Stimulated activated naive CD8-positive, alpha-beta T cell treated with anti-CD3 and anti-CD28 coated beads, Interleukin-15, amount 100 ng/mL, for 72 hours (primary cell): ENCODE measurements at regions not wholly inside any gene's neighbourhood (a gene's known extent, or its start where the extent isn't known, plus 50 kb on each side); places are given as distances from the start of the nearest gene placed in this dataset.

Source experiments
- ATAC-seq: fragments of 150-1000 bp; cut with Tn5 transposase; 2 replicates; pipeline ENCODE4 v1.10.0; 2021; ENCODE audit warnings: mild to moderate bottlenecking, moderate library complexity
- DNase-seq, 2 donors: peaks; one replicate each; pipeline ENCODE4 v3.0.0; 2021 to 2022
- H3K27ac Mint-ChIP-seq, 2 donors: one replicate each; pipeline ENCODE4 v1.8.0; 2022; ENCODE audit warnings: mild to moderate bottlenecking in 2 of 2, mixed read lengths in 2 of 2, moderate library complexity in 2 of 2
- H3K27me3 Mint-ChIP-seq: one replicate; pipeline ENCODE4 v1.8.0; 2022; ENCODE audit warnings: mixed read lengths
- H3K4me1 Mint-ChIP-seq: one replicate; pipeline ENCODE4 v1.8.0; 2022; ENCODE audit warnings: mild to moderate bottlenecking, mixed read lengths
- H3K4me3 Mint-ChIP-seq, 2 donors: one replicate each; pipeline ENCODE4 v1.8.0; 2022; ENCODE audit warnings: mild to moderate bottlenecking in 2 of 2, mixed read lengths in 2 of 2, moderate library complexity in 1 of 2
- H3K9me3 Mint-ChIP-seq, 2 donors: one replicate each; pipeline ENCODE4 v1.8.0; 2022; ENCODE audit warnings: mixed read lengths in 2 of 2

DNA sequence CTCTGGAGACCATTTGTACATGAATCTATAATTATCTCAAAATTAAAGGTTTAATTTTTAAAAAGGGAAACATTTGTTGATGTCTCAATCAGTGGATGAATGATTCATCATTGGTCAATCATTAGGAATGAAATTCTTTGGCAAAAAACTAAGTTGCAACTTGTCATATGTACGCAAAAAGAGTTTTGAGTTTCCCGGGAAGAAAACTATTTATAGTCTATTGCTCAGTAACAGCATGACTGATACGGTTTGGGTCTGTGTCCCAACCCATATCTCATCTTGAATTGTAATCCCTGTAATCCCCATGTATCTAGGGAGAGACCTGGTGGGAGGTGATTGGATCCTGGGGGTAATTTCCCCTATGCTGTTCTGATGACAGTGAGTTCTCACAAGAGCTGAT is 765.8 kb upstream of the ROBO1 start:
- Mint-ChIP-seq H3K27me3 (no peaks in the 10 kb centered on the region), H3K27ac (no peak overlapping the region), H3K4me3 (no peak overlapping the region), H3K9me3 (peaks cover 4 to 8% of the 10 kb centered on the region in 2 donors), H3K4me1 (no peaks in the 10 kb centered on the region)
- no peak for DNase-seq
- no peak for ATAC-seq

DNA sequence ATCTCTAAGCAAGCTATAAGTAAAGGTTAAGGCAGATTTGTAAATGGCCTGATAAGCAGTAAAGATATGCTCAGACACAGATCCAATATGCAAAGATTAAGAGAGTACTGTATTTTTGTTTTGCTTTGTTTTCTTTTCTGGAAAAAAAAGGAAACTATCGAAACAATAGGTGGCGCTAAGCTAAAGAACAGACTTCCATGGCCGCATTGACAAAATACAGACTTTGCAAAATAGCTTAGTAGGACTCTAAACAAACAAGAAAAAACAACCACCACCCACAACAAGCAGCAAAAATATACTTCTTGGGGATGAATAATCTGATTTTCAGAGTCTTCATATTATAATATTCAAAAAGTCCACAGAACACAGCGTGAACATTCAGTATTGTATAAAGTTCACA is 758.4 kb upstream of the ROBO1 start:
- Mint-ChIP-seq H3K9me3 (peaks cover 4 to 15% of the 10 kb centered on the region in 2 donors), H3K4me1 (no peaks in the 10 kb centered on the region), H3K4me3 (no peak overlapping the region), H3K27ac (no peak overlapping the region), H3K27me3 (no peaks in the 10 kb centered on the region)
- no peak for ATAC-seq
- DNase-seq: no peak

DNA sequence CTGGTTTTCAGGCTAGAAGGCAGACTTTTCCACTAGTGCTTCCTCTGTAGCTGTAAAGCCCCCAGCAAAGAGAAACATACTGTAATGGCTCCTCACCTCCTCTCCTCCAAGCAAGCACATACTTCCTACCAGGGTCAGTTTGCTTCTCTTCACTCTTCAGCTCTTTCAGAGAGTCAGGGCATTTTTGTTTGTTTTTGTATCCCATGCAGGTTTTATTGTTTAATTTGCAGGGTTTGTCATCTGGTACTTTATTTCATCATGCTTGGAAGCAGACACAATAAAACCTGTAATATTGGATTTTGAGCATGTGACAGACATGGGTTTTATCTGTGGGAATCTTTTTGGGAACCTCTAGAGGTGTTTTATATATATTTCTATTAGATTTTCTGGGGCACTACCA is 753.3 kb upstream of the ROBO1 start:
- peaks cover 4 to 5% of the 10 kb centered on the region in 2 donors for H3K9me3 Mint-ChIP-seq
- H3K27me3 Mint-ChIP-seq: no peaks in the 10 kb centered on the region
- no peaks in the 10 kb centered on the region for H3K4me1 Mint-ChIP-seq
- ATAC-seq: no peak
- no peak for DNase-seq
- no peak overlapping the region for H3K27ac Mint-ChIP-seq
- H3K4me3 Mint-ChIP-seq: no peak overlapping the region

DNA sequence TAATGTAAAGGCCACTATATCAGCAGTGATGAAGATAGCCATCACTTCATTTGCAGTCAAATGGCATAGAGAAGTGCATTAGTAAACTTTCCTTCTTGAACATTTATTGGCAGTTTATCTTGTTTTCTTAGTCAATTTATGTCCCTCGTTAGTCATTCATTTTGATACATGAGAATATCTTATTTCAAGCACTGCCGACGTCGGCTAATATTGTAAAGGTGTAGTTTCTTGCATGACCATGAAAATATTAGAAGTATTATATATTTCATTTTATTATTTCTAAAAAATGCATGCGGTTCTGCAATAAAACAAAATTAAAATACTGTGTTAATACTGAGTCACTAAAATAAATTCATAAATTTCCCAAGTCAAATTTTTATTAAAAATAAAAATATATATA is 751.6 kb upstream of the ROBO1 start:
- Mint-ChIP-seq H3K27ac (no peak overlapping the region), H3K4me3 (no peak overlapping the region), H3K4me1 (no peaks in the 10 kb centered on the region), H3K27me3 (no peaks in the 10 kb centered on the region), H3K9me3 (peaks cover 5 to 9% of the 10 kb centered on the region in 2 donors)
- ATAC-seq (no peak), DNase-seq (no peak)

DNA sequence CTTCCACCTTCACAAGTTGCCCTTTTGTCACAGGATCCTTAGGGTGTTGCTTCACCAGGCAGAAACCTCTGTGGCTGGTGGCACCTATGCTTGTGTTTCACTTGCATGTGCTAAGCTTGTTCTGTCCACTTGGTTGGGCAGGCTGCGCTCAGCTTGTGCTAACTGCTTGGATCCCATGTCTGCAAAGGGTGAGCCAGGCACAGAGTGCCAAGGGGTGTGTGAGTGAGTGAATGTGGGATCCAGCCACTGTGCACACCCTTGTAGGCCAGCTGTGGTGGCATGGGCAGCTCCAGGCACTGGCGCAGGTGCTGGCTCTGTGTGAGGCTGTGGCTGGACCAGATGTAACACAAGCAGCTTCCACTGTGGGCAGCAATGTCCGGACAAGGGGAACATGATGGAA is 728.7 kb upstream of the ROBO1 start:
- Mint-ChIP-seq H3K4me1 (no peaks in the 10 kb centered on the region), H3K9me3 (peaks cover 7 to 9% of the 10 kb centered on the region in 2 donors), H3K4me3 (no peak overlapping the region), H3K27me3 (no peaks in the 10 kb centered on the region), H3K27ac (no peak overlapping the region)
- no peak for ATAC-seq
- DNase-seq: no peak

DNA sequence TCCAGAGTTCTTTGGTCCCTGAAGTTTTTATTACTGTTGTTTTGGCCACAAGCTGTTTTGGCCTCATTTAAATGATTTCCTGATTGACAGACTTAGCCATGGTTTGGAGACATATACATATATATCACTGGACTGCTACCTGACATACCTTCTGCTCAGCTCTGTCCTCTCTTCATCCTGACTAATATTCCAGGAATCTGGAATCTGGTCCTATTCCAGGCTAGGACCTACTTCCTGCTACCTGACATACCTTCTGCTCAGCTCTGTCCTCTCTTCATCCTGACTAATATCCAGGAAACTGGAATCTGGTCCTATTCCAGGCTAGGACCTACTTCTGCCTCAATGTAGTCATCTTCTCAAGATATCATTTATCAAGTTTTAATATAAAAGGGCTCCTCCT is 724.4 kb upstream of the ROBO1 start:
- DNase-seq: no peak
- Mint-ChIP-seq H3K9me3 (peaks cover 0 to 15% of the 10 kb centered on the region in 2 donors), H3K4me3 (no peak overlapping the region), H3K27ac (peak overlapping the region in 1 of 2 donors; percentile 52), H3K27me3 (no peaks in the 10 kb centered on the region), H3K4me1 (no peaks in the 10 kb centered on the region)
- ATAC-seq: no peak

DNA sequence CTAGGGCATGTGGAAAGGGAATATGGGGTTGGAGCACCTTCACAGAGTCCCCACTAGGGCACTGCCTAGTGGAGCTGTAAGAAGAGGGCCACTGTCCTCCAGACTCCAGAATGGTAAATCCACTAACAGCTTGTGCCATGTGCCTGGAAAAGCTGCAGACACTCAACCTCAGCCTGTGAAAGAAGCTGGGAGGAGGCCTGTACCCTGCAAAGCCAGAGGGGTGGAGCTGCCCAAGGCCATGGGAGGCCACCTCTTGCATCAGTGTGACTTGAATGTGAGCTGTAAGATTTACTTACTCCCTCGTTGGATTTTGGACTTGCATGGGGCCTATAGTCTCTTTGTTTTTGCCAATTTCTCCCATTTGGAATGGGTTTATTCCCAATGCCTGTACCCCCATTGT is 705.2 kb upstream of the ROBO1 start:
- Mint-ChIP-seq H3K27ac (no peak overlapping the region), H3K9me3 (peaks cover 0 to 8% of the 10 kb centered on the region in 2 donors), H3K4me3 (no peak overlapping the region), H3K27me3 (no peaks in the 10 kb centered on the region), H3K4me1 (no peaks in the 10 kb centered on the region)
- DNase-seq (no peak), ATAC-seq (no peak)

- peaks cover 0 to 10% of the 10 kb centered on the region in 2 donors for H3K9me3 Mint-ChIP-seq
- H3K27ac Mint-ChIP-seq: no peak overlapping the region
- ATAC-seq (no peak), DNase-seq (no peak)
- no peak overlapping the region for H3K4me3 Mint-ChIP-seq
- no peaks in the 10 kb centered on the region for H3K4me1 Mint-ChIP-seq
- H3K27me3 Mint-ChIP-seq: no peaks in the 10 kb centered on the region
These were observed 704.7 kb upstream of the ROBO1 start for GRCh38 chr3:80472459-80472858.

- Mint-ChIP-seq H3K27me3 (no peaks in the 10 kb centered on the region), H3K4me3 (no peak overlapping the region), H3K27ac (no peak overlapping the region), H3K9me3 (peaks cover 5 to 27% of the 10 kb centered on the region in 2 donors), H3K4me1 (no peaks in the 10 kb centered on the region)
- no peak for DNase-seq
- no peak for ATAC-seq
These were observed 702.6 kb upstream of the ROBO1 start for GRCh38 chr3:80470433-80470832.

- ATAC-seq (no peak), DNase-seq (no peak)
- no peaks in the 10 kb centered on the region for H3K4me1 Mint-ChIP-seq
- H3K4me3 Mint-ChIP-seq: no peak overlapping the region
- no peaks in the 10 kb centered on the region for H3K27me3 Mint-ChIP-seq
- H3K9me3 Mint-ChIP-seq: peaks cover 13 to 25% of the 10 kb centered on the region in 2 donors
- no peak overlapping the region for H3K27ac Mint-ChIP-seq
These were observed 697.9 kb upstream of the ROBO1 start for GRCh38 chr3:80465746-80466145.

DNA sequence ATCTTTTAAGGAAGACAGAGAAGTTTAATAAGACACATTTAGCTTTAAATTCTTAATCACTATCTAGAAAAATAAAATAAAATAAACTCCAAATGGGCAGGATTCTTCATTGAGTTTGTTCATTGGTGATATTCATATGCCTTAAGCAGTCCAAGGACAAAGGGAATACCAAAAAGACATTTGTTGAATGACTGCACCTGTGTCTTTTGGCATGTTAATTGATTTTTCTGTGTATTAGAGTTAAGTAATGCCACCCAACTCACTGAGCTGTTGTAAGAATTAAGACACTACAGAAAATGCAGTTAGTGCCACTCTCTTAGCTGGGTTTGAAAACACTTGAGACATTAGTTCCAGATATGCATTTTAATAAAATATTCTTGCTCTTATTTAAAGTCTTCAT is 683.6 kb upstream of the ROBO1 start:
- no peak for DNase-seq
- Mint-ChIP-seq H3K9me3 (no peaks in the 10 kb centered on the region), H3K27ac (no peak overlapping the region), H3K4me1 (no peaks in the 10 kb centered on the region), H3K4me3 (no peak overlapping the region), H3K27me3 (no peaks in the 10 kb centered on the region)
- ATAC-seq: no peak

GRCh38 chr3:80445641-80446040 is 677.8 kb upstream of the ROBO1 start:
- Mint-ChIP-seq H3K27ac (no peak overlapping the region), H3K4me1 (no peaks in the 10 kb centered on the region), H3K27me3 (no peaks in the 10 kb centered on the region), H3K4me3 (no peak overlapping the region), H3K9me3 (no peaks in the 10 kb centered on the region)
- ATAC-seq: no peak
- no peak for DNase-seq

DNA sequence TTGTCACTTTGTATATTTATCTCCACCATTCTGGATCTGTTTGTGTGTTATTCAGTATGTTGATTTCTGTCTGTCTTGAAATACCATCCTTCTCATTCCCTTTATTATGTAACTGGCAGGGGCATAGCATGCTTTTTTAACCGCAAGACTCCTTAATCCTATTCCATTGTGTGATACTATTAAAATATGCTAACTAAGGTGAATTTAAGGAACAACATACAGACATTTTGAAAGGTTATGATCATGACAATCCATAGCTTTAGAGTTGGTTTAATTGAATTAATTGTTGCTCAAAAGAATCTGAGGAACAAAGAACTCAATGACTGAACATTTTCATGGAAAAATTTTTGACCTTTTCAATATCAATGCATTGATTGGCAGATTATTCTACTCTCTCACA is 677.3 kb upstream of the ROBO1 start:
- DNase-seq: no peak
- Mint-ChIP-seq H3K27ac (no peak overlapping the region), H3K9me3 (no peaks in the 10 kb centered on the region), H3K27me3 (no peaks in the 10 kb centered on the region), H3K4me1 (no peaks in the 10 kb centered on the region), H3K4me3 (no peak overlapping the region)
- no peak for ATAC-seq

DNA sequence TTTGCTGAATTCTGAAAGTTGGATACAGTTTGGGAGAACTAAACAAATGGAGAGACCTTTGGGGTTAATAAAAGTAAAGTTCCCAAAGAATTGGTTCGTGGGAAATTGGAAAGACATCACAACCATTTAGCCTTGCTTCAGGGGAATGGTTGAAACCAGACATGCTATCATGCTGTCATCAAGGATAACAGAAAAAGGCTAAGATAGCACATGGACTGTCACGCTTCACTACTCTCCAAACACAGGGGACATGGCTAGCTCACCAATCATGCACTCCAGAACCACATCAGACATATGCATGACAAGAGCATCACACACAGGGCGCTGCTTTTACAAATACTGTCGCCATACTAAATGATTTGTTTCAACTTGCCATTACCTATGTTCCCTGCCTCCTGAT is 671.7 kb upstream of the ROBO1 start:
- H3K27me3 Mint-ChIP-seq: no peaks in the 10 kb centered on the region
- H3K9me3 Mint-ChIP-seq: no peaks in the 10 kb centered on the region
- H3K4me3 Mint-ChIP-seq: no peak overlapping the region
- H3K4me1 Mint-ChIP-seq: no peaks in the 10 kb centered on the region
- ATAC-seq (no peak), DNase-seq (no peak)
- no peak overlapping the region for H3K27ac Mint-ChIP-seq

- H3K27me3 Mint-ChIP-seq: no peaks in the 10 kb centered on the region
- no peak overlapping the region for H3K27ac Mint-ChIP-seq
- no peak for DNase-seq
- no peaks in the 10 kb centered on the region for H3K9me3 Mint-ChIP-seq
- H3K4me3 Mint-ChIP-seq: no peak overlapping the region
- no peak for ATAC-seq
- no peaks in the 10 kb centered on the region for H3K4me1 Mint-ChIP-seq
These were observed 666.6 kb upstream of the ROBO1 start for GRCh38 chr3:80434366-80434765.

- Mint-ChIP-seq H3K4me1 (no peaks in the 10 kb centered on the region), H3K4me3 (no peak overlapping the region), H3K27ac (no peak overlapping the region), H3K9me3 (peaks cover 8 to 13% of the 10 kb centered on the region in 2 donors), H3K27me3 (no peaks in the 10 kb centered on the region)
- ATAC-seq (no peak), DNase-seq (no peak)
These were observed 657.2 kb upstream of the ROBO1 start for GRCh38 chr3:80424951-80425350.

GRCh38 chr3:80408030-80408721 is 640.4 kb upstream of the ROBO1 start:
- ATAC-seq (no peak), DNase-seq (no peak)
- Mint-ChIP-seq H3K27ac (no peak overlapping the region), H3K4me1 (no peaks in the 10 kb centered on the region), H3K9me3 (peaks cover 0 to 11% of the 10 kb centered on the region in 2 donors), H3K4me3 (no peak overlapping the region), H3K27me3 (no peaks in the 10 kb centered on the region)
